Stimulated activated CD8-positive, alpha-beta memory T cell treated with anti-CD3 and anti-CD28 coated beads, Interleukin-12 subunit alpha, Interleukin-12 subunit beta, amount 100 ng/mL, for 4 hours (primary cell): ENCODE measurements at regions not wholly inside any gene's neighbourhood (a gene's known extent, or its start where the extent isn't known, plus 50 kb on each side); places are given as distances from the start of the nearest gene placed in this dataset.

Experiments used
- DNase-seq: peaks from one replicate; pipeline ENCODE4 v3.0.0-alpha.2; 2020; ENCODE audit warnings: low read depth

GRCh38 chr5:91283899-91284298 lies 99.2 kb downstream of the ARRDC3 start:
- no peak for DNase-seq

GRCh38 chr5:91283326-91283725 lies 99.8 kb downstream of the ARRDC3 start:
- no peak for DNase-seq

- no peak for DNase-seq
Observed at GRCh38 chr5:91282210-91282609, 100.9 kb downstream of the ARRDC3 start.

GRCh38 chr5:91281401-91281800 lies 101.7 kb downstream of the ARRDC3 start:
- DNase-seq, result no peak

- DNase-seq, result peak; percentile 85
Observed at GRCh38 chr5:91280362-91281269, 102.5 kb downstream of the ARRDC3 start.

- DNase-seq, result no peak
Observed at GRCh38 chr5:91277840-91278239, 105.3 kb downstream of the ARRDC3 start.

- DNase-seq, result no peak
Observed at GRCh38 chr5:91277093-91277626, 106.0 kb downstream of the ARRDC3 start.

GRCh38 chr5:91272858-91273257 lies 110.3 kb downstream of the ARRDC3 start:
- no peak for DNase-seq

- no peak for DNase-seq
Observed at GRCh38 chr5:91271999-91272398, 111.1 kb downstream of the ARRDC3 start.

- no peak for DNase-seq
Observed at GRCh38 chr5:91269198-91269597, 113.9 kb downstream of the ARRDC3 start.

GRCh38 chr5:91266184-91266705 lies 116.9 kb downstream of the ARRDC3 start:
- DNase-seq, result no peak

- DNase-seq, result no peak
Observed at GRCh38 chr5:91264311-91265051, 118.6 kb downstream of the ARRDC3 start.

GRCh38 chr5:91263898-91264297 lies 119.2 kb downstream of the ARRDC3 start:
- DNase-seq, result no peak

- no peak for DNase-seq
Observed at GRCh38 chr5:91257301-91257700, 125.8 kb downstream of the ARRDC3 start.

- DNase-seq, result no peak
Observed at GRCh38 chr5:91256142-91256524, 127.0 kb downstream of the ARRDC3 start.

- no peak for DNase-seq
Observed at GRCh38 chr5:91255396-91256141, 127.5 kb downstream of the ARRDC3 start.

GRCh38 chr5:91252916-91253315 lies 130.2 kb downstream of the ARRDC3 start:
- no peak for DNase-seq

- DNase-seq, result no peak
Observed at GRCh38 chr5:91245871-91246270, 137.2 kb downstream of the ARRDC3 start.

GRCh38 chr5:91245074-91245452 lies 138.1 kb downstream of the ARRDC3 start:
- DNase-seq, result no peak

GRCh38 chr5:91244380-91245073 lies 138.6 kb downstream of the ARRDC3 start:
- DNase-seq, result no peak

- DNase-seq, result no peak
Observed at GRCh38 chr5:91243852-91244251, 139.3 kb downstream of the ARRDC3 start.
